HepG2 (cell line): ENCODE measurements at regions not wholly inside any gene's neighbourhood (a gene's known extent, or its start where the extent isn't known, plus 50 kb on each side); places are given as distances from the start of the nearest gene placed in this dataset.

Experiments used
- ATAC-seq: fragments of 200-7000 bp; cut with Tn5 transposase; 3 replicates; pipeline ENCODE4 v1.9.1; 2020; ENCODE audit warnings: mild to moderate bottlenecking, moderate library complexity
- BruUV-seq: library from RNA; stranded (reverse); fragments of 400-500 nt; replicated peaks from 2 replicates; lab custom pipeline; 2021; lab: Mats Ljungman, UMichigan
- CTCF ChIA-PET: fragments of 300-600 bp; formaldehyde crosslinking; extraction: SDS; loops from one replicate; lab custom pipeline; 2021; ENCODE audit warnings: low total read pairs, inconsistent platforms, low intra/inter-chr PET ratio; lab: Yijun Ruan, JAX
- POLR2A ChIA-PET: fragments of 350-600 bp; sonication (Branson Sonifier 250); formaldehyde crosslinking; loops from one replicate; lab custom pipeline; 2020; ENCODE audit warnings: antibody characterized with exemption, inconsistent platforms; lab: Yijun Ruan, JAX
- DNase-seq: peaks from one replicate; pipeline ENCODE4 v3.0.0-alpha.2; 2015; ENCODE audit warnings: low spot score
- FAIRE-seq: peaks from 3 replicates; lab custom pipeline; 2011; peaks lifted over from hg19 to GRCh38; lab: Jason Lieb, UNC
- H2AFZ ChIP-seq: one replicate; pipeline ENCODE4 v1.6.1; 2011; ENCODE audit warnings: low read length, inconsistent platforms
- H3K27ac ChIP-seq: fragments of 300-600 bp; 3 replicates; pipeline ENCODE4 v1.8.0; 2011; ENCODE audit warnings: mixed run types, mild to moderate bottlenecking, mixed read lengths, low read length, inconsistent platforms; ENCODE audit not compliant: insufficient read depth; ENCODE audit errors: extremely low read length
- H3K27me3 ChIP-seq, 2 experiments: fragments of 200-600 bp in 1 of 2; 2 replicates in 1 of 2; 3 replicates in 1 of 2; pipeline versions ENCODE4 v1.6.0 to v1.8.0; 2011; ENCODE audit warnings: low read length in 2 of 2, mild to moderate bottlenecking in 2 of 2, moderate library complexity in 2 of 2, inconsistent platforms in 1 of 2; ENCODE audit not compliant: insufficient read depth in 2 of 2, control insufficient read depth in 1 of 2
- H3K36me3 ChIP-seq, 2 experiments: fragments of 200-600 bp in 1 of 2; replicated peaks in 1 of 2; 2 replicates in 1 of 2; 3 replicates in 1 of 2; pipeline versions ENCODE4 v1.5.1 to v1.8.0; 2011; ENCODE audit warnings: low read length in 2 of 2, inconsistent platforms in 1 of 2; ENCODE audit not compliant: insufficient read depth in 2 of 2, control insufficient read depth in 1 of 2
- H3K4me1 ChIP-seq: 2 replicates; pipeline ENCODE4 v1.5.1; 2012; ENCODE audit warnings: low read length, inconsistent platforms; ENCODE audit not compliant: insufficient read depth
- H3K4me2 ChIP-seq: 2 replicates; pipeline ENCODE4 v1.6.0; 2011; ENCODE audit warnings: low read depth, low read length, inconsistent platforms
- H3K4me3 ChIP-seq, 3 experiments: fragments of 200-600 bp in 1 of 3; sonication (generic), shearing (Covaris generic) in 1 of 3; replicated peaks in 1 of 3; 2 replicates each; pipeline ENCODE4 v1.5.1; 2011 to 2016; ENCODE audit warnings: low read length in 3 of 3, inconsistent platforms in 2 of 3, low read depth in 2 of 3, mild to moderate bottlenecking in 2 of 3, control low read depth in 1 of 3, mixed read lengths in 1 of 3; ENCODE audit not compliant: insufficient read depth in 1 of 3
- H3K79me2 ChIP-seq: one replicate; pipeline ENCODE4 v1.6.1; 2011; ENCODE audit warnings: low read length, inconsistent platforms; ENCODE audit not compliant: insufficient read depth
- H3K9ac ChIP-seq: 2 replicates; pipeline ENCODE4 v1.6.0; 2011; ENCODE audit warnings: mild to moderate bottlenecking, low read depth, low read length, inconsistent platforms; ENCODE audit not compliant: insufficient read depth
- H3K9me3 ChIP-seq: 2 replicates; pipeline ENCODE4 v1.5.1; 2012; ENCODE audit warnings: mild to moderate bottlenecking, low read length
- H4K20me1 ChIP-seq: 2 replicates; pipeline ENCODE4 v1.6.0; 2011; ENCODE audit warnings: inconsistent platforms, mild to moderate bottlenecking, low read length, moderate library complexity; ENCODE audit not compliant: insufficient read depth
- BCLAF1 ChIP-seq: fragments of 450-650 bp; IDR thresholded peaks from 2 replicates; pipeline ENCODE4 v1.6.1; 2017; ENCODE audit warnings: mild to moderate bottlenecking
- FOXA1 ChIP-seq, 2 experiments: fragments of 450-650 bp in 1 of 2; sonication (generic) in 1 of 2; formaldehyde crosslinking in 1 of 2; IDR thresholded peaks; 2 replicates each; pipeline versions ENCODE4 v1.4.0 to v1.6.1; 2016 to 2020; ENCODE audit warnings: missing genetic modification reagents in 1 of 2
- FOXA3 ChIP-seq: IDR thresholded peaks from 2 replicates; pipeline ENCODE4 v1.6.1; 2016; ENCODE audit warnings: missing genetic modification reagents, missing compliant biosample characterization
- IRF2 ChIP-seq: IDR thresholded peaks from 2 replicates; pipeline ENCODE4 v1.6.1; 2018; ENCODE audit warnings: missing genetic modification reagents, missing compliant biosample characterization
- ISX ChIP-seq: sonication (generic); formaldehyde crosslinking; conservative IDR thresholded peaks from 2 replicates; pipeline ENCODE4 v1.5.0; 2020; ENCODE audit warnings: missing genetic modification reagents
- JUND ChIP-seq: sonication (generic); formaldehyde crosslinking; IDR thresholded peaks from 2 replicates; pipeline ENCODE4 v1.8.0; 2022; ENCODE audit warnings: mild to moderate bottlenecking, missing genetic modification reagents
- KDM4B ChIP-seq: sonication (generic); formaldehyde crosslinking; IDR thresholded peaks from 2 replicates; pipeline ENCODE4 v1.4.0; 2020; ENCODE audit warnings: missing genetic modification reagents
- MED1 ChIP-seq: sonication (generic); formaldehyde crosslinking; IDR thresholded peaks from 2 replicates; pipeline ENCODE4 v1.4.0; 2020; ENCODE audit warnings: missing genetic modification reagents
- MEIS2 ChIP-seq: sonication (generic); formaldehyde crosslinking; IDR thresholded peaks from 2 replicates; pipeline ENCODE4 v1.9.0; 2021; ENCODE audit warnings: mild to moderate bottlenecking, missing genetic modification reagents
- PATZ1 ChIP-seq: sonication (generic); formaldehyde crosslinking; IDR thresholded peaks from 2 replicates; pipeline ENCODE4 v1.4.0; 2020; ENCODE audit warnings: missing genetic modification reagents
- PRMT3 ChIP-seq: sonication (generic); formaldehyde crosslinking; IDR thresholded peaks from 2 replicates; pipeline ENCODE4 v1.8.1; 2022; ENCODE audit warnings: low read depth, mild to moderate bottlenecking, moderate library complexity, missing genetic modification reagents, borderline replicate concordance
- SALL2 ChIP-seq: sonication (generic); formaldehyde crosslinking; IDR thresholded peaks from 2 replicates; pipeline ENCODE4 v1.8.1; 2023; ENCODE audit warnings: mild to moderate bottlenecking, missing genetic modification reagents, inconsistent platforms
- TERF1 ChIP-seq: sonication (generic); formaldehyde crosslinking; IDR thresholded peaks from 2 replicates; pipeline ENCODE4 v1.8.0; 2022; ENCODE audit warnings: mild to moderate bottlenecking, missing genetic modification reagents, moderate library complexity
- U2AF2 ChIP-seq: fragments of 200-400 bp; formaldehyde crosslinking; IDR thresholded peaks from 2 replicates; pipeline ENCODE4 v1.6.1; 2017; ENCODE audit warnings: low read depth, mild to moderate bottlenecking, low read length
- ZBTB3 ChIP-seq: sonication (generic); formaldehyde crosslinking; IDR thresholded peaks from 2 replicates; pipeline ENCODE4 v1.4.0; 2020; ENCODE audit warnings: low read depth, mild to moderate bottlenecking, moderate library complexity, missing genetic modification reagents, borderline replicate concordance
- ZNF460 ChIP-seq: sonication (generic); formaldehyde crosslinking; IDR thresholded peaks from 2 replicates; pipeline ENCODE4 v1.5.1; 2020; ENCODE audit warnings: missing genetic modification reagents, mild to moderate bottlenecking, borderline replicate concordance
- ZNF510 ChIP-seq: sonication (generic); formaldehyde crosslinking; IDR thresholded peaks from 2 replicates; pipeline ENCODE4 v1.4.0; 2020; ENCODE audit warnings: low read depth, mild to moderate bottlenecking, missing genetic modification reagents
- ZNF652 ChIP-seq: IDR thresholded peaks from 2 replicates; pipeline ENCODE4 v1.6.1; 2016; ENCODE audit warnings: low read depth, borderline replicate concordance
- ZNF720 ChIP-seq: sonication (generic); formaldehyde crosslinking; IDR thresholded peaks from 2 replicates; pipeline ENCODE4 v1.4.0; 2020; ENCODE audit warnings: missing genetic modification reagents
- WGBS: methylation state at CpG from one replicate; pipeline ENCODE4 v1.1.6; 2017; ENCODE audit warnings: low lambda C conversion rate; 5-methylcytosine and 5-hydroxymethylcytosine counted together
- in situ Hi-C: cut with HindIII; loops from 2 replicates; pipeline ENCODE4 v1.10.0; 2017; ENCODE audit warnings: low pct_unique_long_range_greater_than_20kb; ENCODE audit not compliant: extremely low pct_ligation_motif_present
- intact Hi-C: fragments of 100-400 bp; cut with micrococcal nuclease; formaldehyde crosslinking; loops from one replicate; pipeline ENCODE4 v1.10.0; 2022; ENCODE audit not compliant: unreplicated experiment

GRCh38 chr4:1492651-1493539 lies 86.7 kb upstream of the NKX1-1 start (continued):
- TF ChIP-seq PATZ1 (CRISPR knock-in tag) (no peak), ZNF510 (CRISPR knock-in tag) (no peak), IRF2 (no peak), ZBTB3 (CRISPR knock-in tag) (no peak)

- no peak for DNase-seq
- Histone ChIP-seq H2AFZ (no peak overlapping the region), H4K20me1 (no peaks in the 10 kb centered on the region), H3K36me3 (no peaks in the 10 kb centered on the region), H3K4me1 (no peaks in the 10 kb centered on the region), H3K4me2 (no peak overlapping the region)
- TF ChIP-seq FOXA3 (CRISPR knock-in tag) = no peak
- TF ChIP-seq ZNF720 (CRISPR knock-in tag) = no peak
- TF ChIP-seq FOXA1 (IDR thresholded peaks at IDR 0.05) = no peak
- TF ChIP-seq FOXA1 (CRISPR knock-in tag; IDR thresholded peaks at IDR 0.05) = no peak
- no peak for TF ChIP-seq SALL2 (CRISPR knock-in tag)
- no peak for TF ChIP-seq TERF1 (CRISPR knock-in tag)
- TF ChIP-seq JUND (CRISPR knock-in tag) = no peak
- TF ChIP-seq MED1 (CRISPR knock-in tag) = no peak
- no peak for TF ChIP-seq ISX (CRISPR knock-in tag)
- no peak for TF ChIP-seq KDM4B
- no peak for TF ChIP-seq PRMT3 (CRISPR knock-in tag)
- TF ChIP-seq BCLAF1 = no peak
- no peak for TF ChIP-seq MEIS2 (CRISPR knock-in tag)
- no peak for TF ChIP-seq ZNF652
- no peak for TF ChIP-seq U2AF2
- no peak for TF ChIP-seq ZNF460
- TF ChIP-seq, all 625 proteins: peak for 0
- Histone ChIP-seq H3K4me3 (no peak overlapping the region), H3K9ac (no peak overlapping the region), H3K27me3 (peaks cover 17 to 73% of the 10 kb centered on the region in 2 experiments), H3K79me2 (no peaks in the 10 kb centered on the region), H3K9me3 (no peaks in the 10 kb centered on the region), H3K27ac (no peak overlapping the region)
- no TSS peak for BruUV-seq
- ChIA-PET CTCF (no interaction called here), POLR2A (no interaction called here)
- 32% methylated on average over 3 of the region's 5 CpGs for WGBS
- intact Hi-C loops = no loop called here
- in situ Hi-C loops = no loop called here
- no peak for ATAC-seq
- FAIRE-seq = no peak
Measured at GRCh38 chr4:1492142-1492457, 85.9 kb upstream of the NKX1-1 start.
